Stimulated activated CD8-positive, alpha-beta memory T cell treated with anti-CD3 and anti-CD28 coated beads, Interleukin-4, amount 100 ng/mL, for 4 hours (primary cell): ENCODE measurements at regions not wholly inside any gene's neighbourhood (a gene's known extent, or its start where the extent isn't known, plus 50 kb on each side); places are given as distances from the start of the nearest gene placed in this dataset.

ENCODE experiments used
- DNase-seq, 2 donors: peaks; one replicate each; pipeline ENCODE4 v3.0.0-alpha.2; 2020; ENCODE audit warnings: low read depth in 2 of 2, low spot score in 1 of 2

DNA sequence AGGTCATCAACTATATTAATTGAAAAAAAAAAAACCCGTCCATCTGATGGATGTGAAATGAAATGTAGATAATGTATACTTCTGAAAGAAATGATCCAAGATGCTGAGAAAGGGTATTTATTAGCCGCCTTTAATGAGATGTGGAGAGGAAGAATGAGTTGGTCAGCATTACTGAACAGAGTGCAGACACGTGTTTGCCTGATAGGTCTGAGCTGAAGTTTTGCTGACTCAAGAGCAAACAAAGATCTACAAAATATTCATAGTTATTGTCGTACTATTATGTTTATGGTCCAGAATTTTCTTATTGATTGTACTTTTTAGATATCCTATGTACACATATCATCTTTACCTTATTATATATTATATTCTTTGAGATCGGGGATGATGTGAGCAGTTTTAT, 235.3 kb downstream of the RDH14 start:
- DNase-seq, result no peak

DNA sequence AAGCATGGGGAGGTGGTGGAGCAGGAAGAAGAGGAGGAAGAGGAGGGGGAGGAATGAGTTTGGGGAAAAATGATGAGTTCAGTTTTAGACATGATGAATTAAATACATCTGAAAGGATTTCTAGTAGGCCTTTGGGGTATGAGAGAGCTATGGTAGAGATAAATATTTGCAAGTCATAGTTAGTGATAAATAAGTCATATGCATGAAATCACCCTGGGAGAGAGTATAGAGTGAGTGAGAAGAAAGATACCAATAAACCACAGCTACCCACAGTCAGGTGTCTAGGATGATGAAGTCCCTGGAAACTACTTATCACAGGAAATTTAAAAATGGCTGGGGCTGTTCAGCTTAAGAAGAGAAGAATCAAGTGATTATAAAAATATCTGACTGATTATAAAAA, 240.5 kb downstream of the RDH14 start:
- DNase-seq, result no peak

DNA sequence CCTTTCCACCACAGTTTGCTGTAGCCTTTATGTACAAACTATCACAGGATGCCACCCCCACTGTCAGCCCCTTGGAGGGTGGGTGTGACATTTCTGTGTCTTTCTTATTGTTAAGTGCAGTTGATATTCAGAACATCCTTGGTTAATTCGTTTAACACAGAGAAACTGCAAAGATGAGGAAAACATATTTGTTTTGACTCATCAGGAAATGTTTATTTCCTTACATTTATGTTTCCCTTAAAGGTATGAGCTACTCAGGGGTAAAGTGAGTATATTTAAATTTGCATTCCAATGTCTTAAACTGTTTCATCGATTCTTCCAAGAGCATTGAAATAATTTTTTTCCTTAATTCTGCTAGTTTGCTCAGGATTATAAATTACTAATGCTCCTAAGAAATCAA, 243.4 kb downstream of the RDH14 start:
- DNase-seq, result no peak

- DNase-seq, result no peak
Observed at GRCh38 chr2:18312818-18313217, 247.6 kb downstream of the RDH14 start.

DNA sequence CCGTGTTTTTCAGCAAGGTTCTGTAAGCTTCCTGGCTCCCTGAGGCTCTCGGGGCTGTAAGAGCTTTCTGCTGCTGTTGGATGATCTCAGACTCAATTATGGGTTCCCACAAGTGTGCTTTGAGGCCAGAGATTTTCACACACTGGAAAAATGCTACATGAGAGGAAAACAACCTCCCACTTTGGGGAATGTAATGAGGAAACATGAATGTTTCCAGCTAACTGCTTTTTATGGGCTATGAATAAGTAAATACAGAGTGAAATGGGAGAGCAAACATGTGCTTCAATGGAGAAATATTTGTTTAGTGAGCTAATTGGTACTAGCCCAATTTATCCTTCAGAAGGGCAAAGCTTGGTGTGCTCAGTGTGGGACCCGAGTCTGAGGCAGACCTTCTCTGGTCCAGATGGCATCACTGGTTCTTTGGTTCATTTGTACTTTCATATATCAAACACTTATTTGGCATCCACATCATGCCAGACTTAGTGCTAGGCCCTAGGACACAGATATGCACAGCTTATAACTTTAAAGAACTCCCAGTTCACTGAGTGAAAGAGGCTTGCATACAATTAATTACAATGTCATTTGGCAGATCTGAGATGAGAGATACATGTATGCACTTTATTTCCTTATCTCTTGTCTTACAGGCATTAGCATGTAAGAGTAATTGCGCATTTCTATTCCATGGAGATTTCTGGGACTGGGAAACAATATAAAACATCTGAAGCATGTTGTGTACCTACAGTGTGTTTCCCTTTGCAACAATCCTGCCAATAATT, 248.8 kb downstream of the RDH14 start:
- DNase-seq, result no peak

DNA sequence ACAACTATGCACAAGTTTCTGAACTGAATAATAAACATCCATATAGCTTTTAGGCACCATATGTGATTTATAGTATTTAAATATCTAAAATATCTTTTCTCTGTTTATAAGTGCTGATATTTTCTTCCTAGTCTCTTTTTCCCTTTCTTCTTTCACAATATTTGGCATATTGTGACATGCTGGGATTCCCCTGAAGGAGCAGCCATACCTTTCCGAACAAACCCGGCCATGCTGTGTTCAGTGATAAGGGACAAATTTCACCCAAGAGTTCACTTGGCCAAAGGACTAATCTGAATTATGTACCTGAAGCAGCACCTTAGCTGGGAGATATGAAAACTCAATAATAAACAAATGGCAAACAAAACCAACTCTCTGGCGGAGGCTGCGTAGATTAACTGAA, 250.8 kb downstream of the RDH14 start:
- DNase-seq, result no peak

DNA sequence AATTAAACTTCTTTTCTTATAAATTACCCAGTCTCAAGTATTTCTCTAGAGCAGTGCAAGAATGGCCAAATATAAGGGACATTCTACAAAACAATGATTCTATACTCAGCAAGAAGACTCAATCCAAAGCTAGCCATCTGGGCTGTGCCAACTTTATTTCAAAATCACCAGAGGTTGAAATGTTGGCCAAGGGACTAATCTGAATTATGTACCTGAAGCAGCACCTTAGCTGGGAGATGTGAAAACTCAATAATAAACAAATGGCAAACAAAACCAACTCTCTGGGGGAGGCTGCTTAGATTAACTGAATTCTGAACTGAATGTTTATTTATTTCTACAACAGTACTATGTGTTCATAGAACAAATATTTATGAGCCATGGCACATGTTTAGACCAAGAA, 251.3 kb downstream of the RDH14 start:
- no peak for DNase-seq

GRCh38 chr2:18304849-18305248, 255.6 kb downstream of the RDH14 start:
- DNase-seq, result no peak

DNA sequence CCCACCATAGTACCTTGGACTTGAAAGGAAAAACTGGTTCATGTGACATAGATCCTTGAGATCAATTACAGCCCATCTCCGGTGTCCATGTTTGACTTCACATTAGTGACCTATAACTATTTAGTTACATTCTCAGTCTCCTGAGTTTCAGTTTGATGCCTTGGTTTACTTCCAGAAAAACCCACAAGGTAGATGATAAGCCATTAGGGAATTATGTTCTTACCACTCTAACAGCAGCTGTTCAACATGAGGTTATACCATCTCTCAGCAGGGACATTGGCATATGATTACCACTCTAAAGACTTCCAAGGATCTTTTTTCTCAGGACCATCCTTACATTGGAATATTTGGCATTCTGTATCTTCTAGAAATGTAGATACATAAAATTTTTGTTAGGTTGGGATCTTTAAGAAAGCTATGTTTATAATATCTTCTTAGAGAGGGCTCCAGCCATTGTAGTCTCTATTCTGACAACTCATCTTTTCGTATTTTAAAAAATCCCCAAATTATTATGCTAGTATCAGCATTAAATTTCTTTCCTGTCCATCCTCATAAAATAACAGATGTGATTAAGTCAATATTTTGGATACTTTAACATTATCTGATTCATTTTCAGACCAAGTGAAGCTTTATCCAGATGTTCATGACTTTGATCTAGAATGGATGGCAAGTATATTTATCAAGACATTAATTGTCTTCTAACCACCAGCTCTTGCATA, 258.9 kb downstream of the RDH14 start:
- DNase-seq, result no peak

DNA sequence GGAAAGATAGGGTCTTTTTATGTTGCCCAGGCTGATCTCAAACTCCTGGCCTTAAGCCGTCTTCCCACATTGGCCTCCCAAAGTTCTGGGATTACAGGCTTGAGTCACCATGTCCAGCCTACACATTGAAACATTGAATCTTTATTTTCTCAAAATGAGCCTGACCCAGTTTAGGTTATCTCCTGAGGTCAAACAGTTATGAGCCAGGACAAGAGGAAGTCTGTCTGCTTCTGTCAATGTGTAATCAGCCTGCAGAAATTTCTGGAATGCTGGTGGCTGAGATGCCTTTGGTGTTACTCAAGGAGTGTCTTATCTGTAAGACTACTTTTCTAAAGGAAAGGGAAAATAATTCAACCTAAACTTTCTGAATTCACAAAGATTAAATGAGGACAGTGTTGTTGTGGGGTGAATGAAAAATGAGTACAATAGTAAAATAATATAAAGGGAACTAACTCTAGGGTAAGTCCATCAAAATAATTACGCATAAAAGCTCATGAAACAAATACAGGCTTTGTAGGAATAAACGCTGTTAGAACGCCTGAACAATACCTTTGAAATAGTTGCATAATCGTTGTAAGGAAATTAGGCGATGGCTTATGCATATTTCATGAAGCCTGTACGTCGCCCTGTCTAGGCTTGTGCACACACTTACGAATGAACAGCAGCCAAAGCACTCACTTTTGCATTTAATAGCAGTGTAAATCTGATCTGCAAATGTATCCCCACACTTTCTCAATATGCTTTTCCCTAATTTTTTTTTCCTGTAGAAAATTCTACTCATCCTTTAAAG, 260.8 kb downstream of the RDH14 start:
- no peak for DNase-seq

DNA sequence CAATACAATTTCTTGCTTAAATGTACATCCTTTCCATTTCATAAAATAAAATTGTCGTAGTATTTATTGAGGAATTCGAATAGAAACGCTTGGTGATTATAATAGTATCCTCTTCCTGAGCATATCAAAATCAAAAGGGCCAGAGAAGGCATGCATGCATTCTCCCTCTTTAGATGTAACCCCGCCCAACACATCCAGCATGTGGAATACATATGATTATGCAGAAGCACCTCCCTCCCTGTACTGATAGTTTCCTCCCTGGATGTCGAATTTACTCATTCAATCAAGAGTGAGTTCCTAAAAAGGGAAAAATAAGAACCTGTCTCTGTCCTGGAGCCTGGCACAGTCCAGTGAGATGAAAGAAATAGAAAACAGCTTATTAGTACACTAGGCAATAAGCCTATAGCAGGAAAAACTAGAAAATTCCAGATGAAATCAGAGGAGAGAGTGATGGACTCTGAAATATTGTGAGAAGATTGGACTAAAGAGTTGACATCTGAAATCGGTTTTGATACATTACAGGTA, 262.9 kb downstream of the RDH14 start:
- DNase-seq, result no peak

DNA sequence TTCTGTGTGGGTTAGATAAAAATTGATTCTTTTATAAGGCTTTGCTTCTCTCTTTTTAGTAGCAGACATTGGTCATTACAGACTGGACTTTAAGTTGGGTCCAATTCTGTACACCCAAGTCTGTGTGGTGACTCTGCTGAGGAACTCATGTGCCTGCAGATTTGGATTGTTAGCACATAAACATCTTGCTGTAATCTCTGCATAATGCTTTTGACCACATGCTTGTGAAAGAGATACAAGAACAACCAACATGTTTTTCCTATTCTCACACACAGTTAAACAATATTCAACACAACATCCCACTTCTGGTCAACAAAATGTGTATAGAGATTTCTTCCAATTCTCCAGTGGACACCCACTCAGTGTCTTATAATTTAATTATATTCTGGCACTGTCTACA, 270.1 kb downstream of the RDH14 start:
- DNase-seq, result no peak

DNA sequence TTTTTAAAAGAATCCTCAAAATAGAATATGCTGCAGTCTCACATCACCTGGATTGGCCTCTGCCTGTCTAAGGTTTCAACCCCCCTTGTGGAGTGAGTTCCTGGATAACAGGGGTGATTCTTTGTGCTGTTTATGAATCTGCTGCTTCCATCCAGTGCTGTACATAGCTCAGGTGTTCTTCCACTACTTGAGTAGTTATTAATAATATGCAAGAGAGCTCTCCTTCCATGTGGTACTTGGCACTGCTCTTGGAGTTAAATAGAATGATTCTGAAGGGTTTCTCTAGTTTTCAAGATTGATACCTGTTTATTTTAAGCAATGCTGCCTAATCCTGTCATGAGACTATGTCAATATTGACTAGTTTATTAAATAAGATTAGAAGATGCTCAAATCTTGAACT, 273.6 kb downstream of the RDH14 start:
- no peak for DNase-seq

DNA sequence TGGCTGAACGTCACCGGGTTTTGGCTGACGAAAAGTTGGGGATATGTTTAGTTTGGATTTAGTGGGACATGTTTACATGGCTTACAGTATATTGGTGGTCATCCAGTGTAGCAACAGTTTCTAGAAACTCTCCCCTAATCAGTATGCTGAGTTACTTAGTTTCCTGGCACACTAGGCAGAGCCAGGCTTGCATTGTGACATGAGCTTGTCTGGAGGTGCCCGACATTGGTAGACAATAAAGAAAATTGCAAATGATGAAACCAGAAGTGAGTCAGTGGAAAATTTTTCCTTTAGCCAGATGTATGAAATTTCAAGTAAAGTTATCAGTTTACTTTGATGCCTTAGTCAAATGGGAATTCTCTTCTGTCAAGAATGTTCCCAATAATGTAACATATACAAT, 276.1 kb downstream of the RDH14 start:
- DNase-seq, result no peak

DNA sequence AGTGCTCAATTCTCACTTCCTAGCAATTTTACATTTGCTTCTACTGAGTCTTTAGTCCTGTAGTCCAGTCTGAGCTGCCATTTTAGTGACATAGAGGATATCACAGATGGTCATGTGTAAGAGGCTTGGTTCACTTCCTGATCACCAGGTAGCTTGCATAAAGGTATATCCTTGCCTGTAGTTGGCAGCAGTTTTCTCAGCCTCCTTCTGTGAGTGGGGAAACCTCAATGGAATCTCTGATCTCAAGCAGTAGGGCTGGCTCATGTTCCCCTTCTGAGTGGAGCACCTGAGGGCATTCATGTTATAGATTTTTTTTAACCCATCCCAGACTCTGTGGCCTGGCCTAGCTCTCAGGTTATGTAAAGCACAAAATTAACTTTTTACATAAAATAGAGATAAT, 278.4 kb downstream of the RDH14 start:
- DNase-seq, result no peak

GRCh38 chr2:18276583-18277075, 283.8 kb downstream of the RDH14 start:
- no peak for DNase-seq

- DNase-seq, result no peak
Observed at GRCh38 chr2:18273205-18273604, 287.2 kb downstream of the RDH14 start.

DNA sequence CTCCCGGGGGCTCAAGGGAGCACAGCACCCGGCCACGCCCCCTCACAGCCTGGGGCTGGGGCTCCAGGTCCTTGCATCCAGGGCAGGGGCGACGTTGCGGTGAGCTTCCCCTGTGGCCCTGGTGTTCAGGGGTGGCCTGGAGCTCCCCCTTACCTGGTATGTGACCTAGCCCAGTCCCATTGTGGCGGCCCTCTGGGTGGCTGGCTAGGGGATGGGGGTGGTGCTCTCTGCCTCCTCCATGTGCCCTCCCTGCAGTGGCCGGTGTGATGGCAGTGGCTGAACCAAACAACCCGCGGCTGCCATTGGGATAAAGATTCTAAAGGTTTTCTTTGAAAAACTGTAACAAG, 288.3 kb downstream of the RDH14 start:
- no peak for DNase-seq

DNA sequence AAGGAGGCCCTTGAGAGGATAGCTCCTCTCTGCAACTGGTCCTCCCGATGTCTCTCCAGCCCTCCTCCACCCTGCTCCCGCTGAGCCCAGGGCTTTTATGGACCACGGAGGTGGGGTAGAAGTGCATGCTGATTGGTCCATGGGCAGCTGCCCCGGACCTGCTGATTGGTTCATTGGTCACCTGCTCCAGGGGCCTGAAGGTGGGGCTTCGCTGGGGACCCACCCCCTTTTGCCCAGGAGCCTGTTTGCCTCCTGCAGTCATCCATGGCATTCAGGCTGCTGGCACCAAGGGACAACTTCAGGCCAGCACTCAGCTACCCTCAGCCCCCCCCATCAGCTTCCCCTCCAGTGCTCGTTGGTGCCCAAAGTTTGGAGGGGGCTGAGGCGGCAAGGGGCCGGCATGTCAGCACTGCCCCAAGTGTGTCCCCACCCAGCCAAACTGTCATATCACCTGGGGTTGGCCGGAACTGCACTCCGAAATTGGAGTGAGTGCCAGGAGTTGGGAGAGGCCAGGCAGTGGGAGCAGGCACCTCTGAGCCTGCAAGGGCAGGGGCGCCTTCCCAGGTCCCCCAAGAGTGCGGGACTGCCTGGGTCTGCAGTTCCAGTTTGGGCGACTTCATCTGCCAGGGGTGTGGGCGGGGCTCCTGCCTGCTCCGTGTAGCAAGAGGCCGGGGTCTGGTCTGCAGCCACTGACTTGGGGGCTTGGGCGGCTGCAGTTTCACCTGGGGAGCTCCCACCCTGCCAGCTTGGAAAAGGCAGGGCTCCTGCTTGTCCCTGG, 288.9 kb downstream of the RDH14 start:
- no peak for DNase-seq

DNA sequence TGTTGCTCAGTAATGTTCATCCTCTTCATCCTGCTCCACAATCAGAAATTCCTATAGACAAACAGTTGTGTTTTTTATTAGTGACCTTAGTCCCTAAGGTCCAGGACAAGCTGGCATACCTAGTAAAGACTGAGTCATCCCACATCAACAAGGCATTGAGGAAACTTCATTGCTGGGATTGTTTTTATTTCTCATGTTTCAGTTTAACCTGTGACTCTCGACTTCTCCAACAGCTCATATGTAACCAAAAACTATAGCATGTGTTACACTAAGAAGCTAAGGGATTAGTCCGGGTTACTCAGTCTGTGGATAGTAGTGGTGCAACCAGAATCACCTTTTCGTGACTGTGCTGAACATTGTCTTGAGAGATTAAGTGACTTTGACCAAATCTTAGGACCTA, 292.1 kb downstream of the RDH14 start:
- DNase-seq, result no peak

GRCh38 chr2:18267501-18267900, 293.0 kb downstream of the RDH14 start:
- DNase-seq, result no peak
